Pancreas (tissue), 10 donors: ENCODE measurements at regions not wholly inside any gene's neighbourhood (a gene's known extent, or its start where the extent isn't known, plus 50 kb on each side); places are given as distances from the start of the nearest gene placed in this dataset.

Experiments
- ATAC-seq, 4 donors: fragments of 200-7000 bp; cut with Tn5 transposase; one replicate each; pipeline versions ENCODE4 v1.8.0 to v1.9.1; 2020; ENCODE audit warnings: mild to moderate bottlenecking in 4 of 4, moderate library complexity in 4 of 4
- DNase-seq, 6 donors: peaks; one replicate each; pipeline ENCODE4 v3.0.0-alpha.2; 2020
- FAIRE-seq: peaks from 2 replicates; lab custom pipeline; 2012; peaks lifted over from hg19 to GRCh38; lab: Jason Lieb, UNC
- H3K27ac ChIP-seq, 4 donors: fragments of 200-600 bp; sonication (generic); 1 replicate in 3 of 4; 2 replicates in 1 of 4; pipeline versions ENCODE4 v1.5.0 to v1.8.0; 2020
- H3K27me3 ChIP-seq, 4 donors: fragments of 200-600 bp; one replicate each; pipeline ENCODE4 v1.8.0; 2021
- H3K36me3 ChIP-seq, 3 donors: fragments of 200-600 bp; sonication (generic) in 1 of 3; one replicate each; pipeline versions ENCODE4 v1.5.0 to v1.8.0; 2020 to 2021
- H3K4me1 ChIP-seq, 3 donors: fragments of 200-600 bp; one replicate each; pipeline ENCODE4 v1.8.0; 2021
- H3K4me3 ChIP-seq, 4 donors: fragments of 200-600 bp; sonication (generic) in 2 of 4; one replicate each; pipeline versions ENCODE4 v1.5.0 to v1.8.0; 2020 to 2021
- H3K9me3 ChIP-seq, 4 donors: fragments of 200-600 bp; one replicate each; pipeline ENCODE4 v1.8.0; 2021
- CTCF ChIP-seq, 4 donors: fragments of 200-600 bp; sonication (generic) in 3 of 4; IDR thresholded peaks; one replicate each; pipeline versions ENCODE4 v1.5.0 to v1.8.0; 2021; ENCODE audit warnings: antibody characterized with exemption in 4 of 4
- WGBS, 2 donors: extraction: QIAGEN DNeasy Blood & Tissue Kit; methylation state at CpG; one replicate each; pipeline ENCODE4 v1.1.7; 2013; 5-methylcytosine and 5-hydroxymethylcytosine counted together
- intact Hi-C, 3 donors: fragments of 100-400 bp; cut with DNase I; formaldehyde crosslinking; loops; one replicate each; pipeline versions ENCODE4 v1.11.1 to v1.14.2; 2022
- donor health status: healthy with polysubstance abuse.
- donor health status: DM: no; HTN: no; CAD: no; lungs with moderate emphysema.
- donor health status: DM: no; HTN: no; CAD: no.
- donor health status: control.
- donor health status: control.
- donor health status: Bipolar disorder and iron deficiency.
- donor health status: DM: yes; HTN: yes; CAD: no.
- donor health status: DM: no; HTN: no; CAD: no.
- donor health status: DM: no; HTN: no; CAD: no.
- donor health status: DM: yes; HTN: yes; CAD: no.

DNA sequence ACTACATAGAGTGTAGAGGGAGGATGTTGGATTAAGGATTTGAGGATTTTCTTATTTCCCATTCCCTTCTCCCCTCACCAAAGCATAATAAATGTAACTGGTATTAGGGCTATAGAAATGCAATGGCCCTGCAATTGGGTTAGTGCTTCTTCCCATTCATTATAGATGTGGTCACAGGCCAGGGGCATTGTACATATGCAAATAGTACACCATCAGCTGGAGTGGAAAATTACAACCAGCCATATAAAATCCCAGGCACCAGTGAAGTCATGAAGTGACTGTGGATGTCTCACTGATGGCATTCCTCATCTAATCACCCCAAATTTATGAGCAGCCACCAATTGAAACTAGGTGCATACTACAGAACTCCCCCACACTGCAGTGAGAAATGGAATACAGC, 105.9 kb downstream of the PLK2 start:
- no peak for ATAC-seq
- Histone ChIP-seq H3K27ac (no peak overlapping the region), H3K4me3 (no peak overlapping the region), H3K4me1 (no peaks in the 10 kb centered on the region), H3K36me3 (no peaks in the 10 kb centered on the region), H3K9me3 (no peaks in the 10 kb centered on the region), H3K27me3 (no peaks in the 10 kb centered on the region)
- no peak for DNase-seq
- no peak for FAIRE-seq
- intact Hi-C loops, result no loop called here
- no peak for TF ChIP-seq CTCF (IDR thresholded peaks at IDR 0.05)

DNA sequence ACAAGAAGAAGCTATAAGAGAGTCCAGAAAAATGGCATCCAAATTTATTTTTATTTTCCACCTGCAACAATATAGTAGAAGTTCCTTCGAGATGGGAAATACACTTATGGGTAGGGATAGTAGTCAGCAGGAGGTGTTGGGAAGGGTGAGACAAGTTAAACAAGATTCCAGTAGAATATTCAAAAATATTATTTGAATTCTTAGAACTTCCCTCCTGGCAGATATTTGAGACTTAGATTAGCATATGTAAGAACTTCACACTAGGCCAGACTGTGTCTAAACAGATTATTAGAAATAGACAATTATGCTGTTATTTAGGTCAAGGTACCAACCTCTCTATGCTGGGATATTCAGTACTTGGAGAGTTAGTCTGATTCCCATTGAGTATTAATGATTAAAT, 108.7 kb downstream of the PLK2 start:
- Histone ChIP-seq H3K27me3 (no peaks in the 10 kb centered on the region), H3K36me3 (no peaks in the 10 kb centered on the region), H3K4me1 (no peaks in the 10 kb centered on the region), H3K4me3 (no peak overlapping the region), H3K9me3 (no peaks in the 10 kb centered on the region), H3K27ac (no peak overlapping the region)
- no peak for TF ChIP-seq CTCF (IDR thresholded peaks at IDR 0.05)
- intact Hi-C loops, result no loop called here
- no peak for ATAC-seq
- FAIRE-seq, result no peak
- no peak for DNase-seq
- 56 to 97% methylated on average over 1 of the region's 1 CpG for WGBS, 2 donors

DNA sequence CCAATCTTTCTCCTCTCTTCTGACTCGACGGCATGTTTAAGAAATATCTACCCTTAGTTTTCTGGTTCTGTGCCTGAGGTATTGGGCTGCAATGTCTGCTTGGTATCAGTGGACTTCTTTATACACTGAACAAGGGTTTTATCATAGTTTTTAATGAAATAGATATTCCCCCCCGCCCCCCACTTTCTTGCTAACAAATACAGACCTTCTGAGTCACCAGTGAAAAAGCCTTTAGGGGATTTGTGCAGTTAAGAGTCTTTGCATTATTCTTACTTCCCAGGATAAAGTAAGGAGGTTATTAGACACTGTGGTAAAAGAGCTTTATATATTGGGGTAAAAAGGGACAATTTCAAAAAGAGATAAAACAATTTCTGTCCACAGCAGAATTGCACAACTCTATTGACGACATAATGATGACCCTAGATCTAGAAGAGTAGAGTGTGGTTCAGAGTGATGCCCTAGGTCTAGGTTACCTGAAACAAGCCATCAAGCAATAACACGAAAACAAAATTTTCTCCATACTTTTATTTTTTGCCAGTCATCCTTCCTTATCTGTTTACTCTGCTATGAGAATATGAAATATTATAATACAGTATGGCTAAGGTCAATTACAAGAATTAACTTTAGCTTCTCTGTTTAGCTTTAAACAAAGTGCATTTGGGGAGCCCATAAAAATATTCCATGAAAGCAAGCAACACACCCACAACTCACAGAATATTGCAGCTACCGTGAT, 110.7 kb downstream of the PLK2 start:
- H3K27me3 ChIP-seq, result no peaks in the 10 kb centered on the region
- H3K4me1 ChIP-seq, result no peaks in the 10 kb centered on the region
- H3K9me3 ChIP-seq, result no peaks in the 10 kb centered on the region
- ATAC-seq, result no peak
- no peak for FAIRE-seq
- intact Hi-C loops, result no loop called here
- no peak for TF ChIP-seq CTCF (IDR thresholded peaks at IDR 0.05)
- H3K27ac ChIP-seq, result no peak overlapping the region
- H3K4me3 ChIP-seq, result no peak overlapping the region
- no peak for DNase-seq
- WGBS, 2 donors, result 93% methylated on average over 6 of the region's 6 CpGs
- H3K36me3 ChIP-seq, result no peaks in the 10 kb centered on the region

GRCh38 chr5:58346041-58346440, 113.8 kb downstream of the PLK2 start:
- intact Hi-C loops, result no loop called here
- TF ChIP-seq CTCF (IDR thresholded peaks at IDR 0.05), result no peak
- H3K36me3 ChIP-seq, result no peaks in the 10 kb centered on the region
- ATAC-seq (no peak), FAIRE-seq (no peak), DNase-seq (no peak)
- H3K4me1 ChIP-seq, result no peaks in the 10 kb centered on the region
- no peaks in the 10 kb centered on the region for H3K27me3 ChIP-seq
- no peak overlapping the region for H3K4me3 ChIP-seq
- no peak overlapping the region for H3K27ac ChIP-seq
- 71 to 78% methylated on average over 4 of the region's 4 CpGs for WGBS, 2 donors
- H3K9me3 ChIP-seq, result no peaks in the 10 kb centered on the region

- intact Hi-C loops, result no loop called here
- FAIRE-seq (peak; percentile 37), DNase-seq (no peak), ATAC-seq (no peak)
- H3K36me3 ChIP-seq, result no peaks in the 10 kb centered on the region
- no peaks in the 10 kb centered on the region for H3K9me3 ChIP-seq
- H3K27ac ChIP-seq, result no peak overlapping the region
- no peak overlapping the region for H3K4me3 ChIP-seq
- TF ChIP-seq CTCF (IDR thresholded peaks at IDR 0.05), result no peak
- no peaks in the 10 kb centered on the region for H3K27me3 ChIP-seq
- 90 to 92% methylated on average over 2 of the region's 2 CpGs for WGBS, 2 donors
- no peaks in the 10 kb centered on the region for H3K4me1 ChIP-seq
Measured at GRCh38 chr5:58341476-58341875, 118.4 kb downstream of the PLK2 start.
